Neuronal stem cell (in vitro differentiated cells): ENCODE measurements at regions not wholly inside any gene's neighbourhood (a gene's known extent, or its start where the extent isn't known, plus 50 kb on each side); places are given as distances from the start of the nearest gene placed in this dataset.

Source experiments
- DNase-seq: peaks from one replicate; pipeline ENCODE4 v3.0.0-alpha.2; 2013; ENCODE audit warnings: low spot score
- H2AFZ ChIP-seq: one replicate; pipeline ENCODE4 v1.6.1; 2013; ENCODE audit warnings: mild to moderate bottlenecking, low read length, inconsistent platforms
- H2AK5ac ChIP-seq: 2 replicates; pipeline ENCODE4 v1.6.1; 2013; ENCODE audit warnings: low read depth, mild to moderate bottlenecking, inconsistent platforms, low read length, moderate library complexity, mixed read lengths
- H2BK120ac ChIP-seq: 2 replicates; pipeline ENCODE4 v1.6.1; 2013; ENCODE audit warnings: low read depth, mild to moderate bottlenecking, inconsistent platforms, low read length, moderate library complexity, mixed read lengths
- H2BK12ac ChIP-seq: one replicate; pipeline ENCODE4 v1.6.1; 2013; ENCODE audit warnings: low read length, inconsistent platforms
- H2BK15ac ChIP-seq: 2 replicates; pipeline ENCODE4 v1.6.1; 2013; ENCODE audit warnings: mild to moderate bottlenecking, low read length, inconsistent platforms, mixed read lengths
- H2BK5ac ChIP-seq: one replicate; pipeline ENCODE4 v1.6.1; 2013; ENCODE audit warnings: inconsistent platforms, mild to moderate bottlenecking, low read length, moderate library complexity
- H3K14ac ChIP-seq: one replicate; pipeline ENCODE4 v1.6.1; 2013; ENCODE audit warnings: low read length, inconsistent platforms
- H3K18ac ChIP-seq: 2 replicates; pipeline ENCODE4 v1.6.1; 2013; ENCODE audit warnings: low read length, inconsistent platforms
- H3K23ac ChIP-seq: 2 replicates; pipeline ENCODE4 v1.6.1; 2013; ENCODE audit warnings: low read depth, mild to moderate bottlenecking, mixed read lengths, low read length, inconsistent platforms; ENCODE audit not compliant: poor library complexity
- H3K27ac ChIP-seq: replicated peaks from 3 replicates; pipeline ENCODE4 v1.5.1; 2013; ENCODE audit warnings: low read length, inconsistent platforms
- H3K27me3 ChIP-seq, 3 experiments: 2 replicates each; pipeline ENCODE4 v1.6.1; 2013; ENCODE audit warnings: low read length in 3 of 3, mild to moderate bottlenecking in 2 of 3, inconsistent platforms in 1 of 3, low read depth in 1 of 3, mixed read lengths in 1 of 3, moderate library complexity in 1 of 3; ENCODE audit not compliant: control insufficient read depth in 3 of 3, insufficient read depth in 3 of 3
- H3K36me3 ChIP-seq, 2 donors: replicated peaks in 1 of 2; 2 replicates each; pipeline ENCODE4 v1.6.1; 2013; ENCODE audit warnings: low read length in 2 of 2; ENCODE audit not compliant: control insufficient read depth in 2 of 2, insufficient read depth in 2 of 2
- H3K4ac ChIP-seq: 2 replicates; pipeline ENCODE4 v1.6.1; 2013; ENCODE audit warnings: inconsistent platforms, mild to moderate bottlenecking, low read length, moderate library complexity
- H3K4me1 ChIP-seq, 2 donors: 1 replicate in 1 of 2; 2 replicates in 1 of 2; pipeline ENCODE4 v1.6.1; 2013; ENCODE audit warnings: low read length in 2 of 2, low read depth in 1 of 2; ENCODE audit not compliant: control insufficient read depth in 2 of 2, insufficient read depth in 1 of 2
- H3K4me2 ChIP-seq: one replicate; pipeline ENCODE4 v1.6.1; 2013; ENCODE audit warnings: mild to moderate bottlenecking, low read length, inconsistent platforms; ENCODE audit not compliant: insufficient read depth, poor library complexity, severe bottlenecking
- H3K4me3 ChIP-seq, 2 donors: 2 replicates each; pipeline ENCODE4 v1.5.1; 2013; ENCODE audit warnings: low read length in 2 of 2, mild to moderate bottlenecking in 2 of 2, inconsistent platforms in 1 of 2, moderate library complexity in 1 of 2
- H3K79me1 ChIP-seq: one replicate; pipeline ENCODE4 v1.6.1; 2013; ENCODE audit warnings: low read depth, mild to moderate bottlenecking, inconsistent platforms, low read length, moderate library complexity
- H3K9ac ChIP-seq: one replicate; pipeline ENCODE4 v1.6.1; 2013; ENCODE audit warnings: mild to moderate bottlenecking, low read depth, low read length, inconsistent platforms; ENCODE audit not compliant: poor library complexity
- H3K9me3 ChIP-seq, 2 donors: replicated peaks in 1 of 2; 2 replicates each; pipeline versions ENCODE3 to v1.6.1; 2013; ENCODE audit warnings: low read length in 2 of 2, mild to moderate bottlenecking in 2 of 2, inconsistent platforms in 1 of 2, low read depth in 1 of 2, mixed read lengths in 1 of 2, moderate library complexity in 1 of 2; ENCODE audit not compliant: control insufficient read depth in 2 of 2, insufficient read depth in 1 of 2
- H4K8ac ChIP-seq: one replicate; pipeline ENCODE4 v1.6.1; 2013; ENCODE audit warnings: low read depth, mild to moderate bottlenecking, inconsistent platforms, low read length, moderate library complexity
- H4K91ac ChIP-seq: one replicate; pipeline ENCODE4 v1.6.1; 2013; ENCODE audit warnings: low read length, low read depth, mild to moderate bottlenecking, inconsistent platforms; ENCODE audit not compliant: poor library complexity
- WGBS, 2 donors: extraction: QIAGEN DNeasy Blood & Tissue Kit; methylation state at CpG; one replicate each; pipeline ENCODE4 v1.1.7; 2013; ENCODE audit warnings: missing lambda C conversion rate in 2 of 2, mixed read lengths in 1 of 2; ENCODE audit not compliant: insufficient read length in 2 of 2, insufficient replicate concordance in 1 of 2; ENCODE audit errors: extremely low coverage in 2 of 2; 5-methylcytosine and 5-hydroxymethylcytosine counted together

DNA sequence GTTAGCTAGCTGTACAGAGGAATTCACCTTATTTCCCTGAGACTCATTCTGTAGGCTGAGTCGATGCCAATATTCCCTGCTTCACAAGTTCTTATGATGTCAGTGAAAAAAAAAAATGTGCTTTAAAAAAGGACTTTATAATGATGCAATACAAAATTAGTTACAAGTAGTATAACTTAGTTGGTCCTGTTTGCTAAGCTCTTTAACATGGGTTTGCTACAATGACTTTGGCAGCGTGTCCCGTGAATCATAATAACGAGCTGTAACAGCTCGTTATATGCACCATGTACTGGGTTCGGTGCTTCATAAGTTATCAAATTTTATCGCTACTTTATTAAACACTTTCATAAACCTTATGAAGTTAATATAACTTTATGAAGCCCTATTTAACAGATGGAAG lies 349.7 kb downstream of the LMX1A start:
- H3K18ac ChIP-seq = no peak overlapping the region

DNA sequence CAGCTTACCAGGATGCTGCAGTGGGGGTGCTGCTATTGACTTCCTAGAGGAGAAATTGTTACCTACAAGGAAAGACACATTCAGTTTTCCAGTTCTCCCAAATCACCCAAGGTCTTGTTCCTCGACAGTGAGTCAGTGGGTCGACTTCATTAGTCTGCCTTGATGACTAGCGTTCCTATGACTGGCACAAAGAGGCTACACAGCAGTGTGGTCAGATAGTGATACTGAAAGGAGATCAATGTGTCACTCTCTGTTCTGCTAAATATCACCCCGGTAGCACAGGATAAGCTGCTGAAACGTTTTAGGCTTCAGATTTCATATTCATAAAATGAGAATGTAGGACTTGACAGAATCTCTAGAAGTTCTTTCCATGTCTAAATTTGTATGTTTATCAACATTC lies 357.4 kb downstream of the LMX1A start:
- WGBS, 2 donors = no CpG with 5 or more reads among the region's 5 CpGs

More for the DNA sequence above, 349.7 kb downstream of the LMX1A start:
- Histone ChIP-seq H4K91ac (no peak overlapping the region), H3K9me3 (no peaks in the 10 kb centered on the region), H3K27me3 (no peaks in the 10 kb centered on the region), H3K79me1 (no peaks in the 10 kb centered on the region), H2AFZ (no peak overlapping the region), H3K14ac (no peak overlapping the region), H3K36me3 (no peaks in the 10 kb centered on the region), H3K4me1 (no peaks in the 10 kb centered on the region), H3K4me3 (no peak overlapping the region), H2BK5ac (no peak overlapping the region), H2BK12ac (no peak overlapping the region), H3K9ac (no peak overlapping the region), H2BK120ac (no peak overlapping the region), H2BK15ac (no peak overlapping the region), H3K4ac (no peak overlapping the region), H3K4me2 (no peak overlapping the region), H2AK5ac (no peak overlapping the region), H3K23ac (no peak overlapping the region), H4K8ac (no peak overlapping the region), H3K27ac (no peak overlapping the region)
- no peak for DNase-seq
- no CpG with 5 or more reads among the region's 7 CpGs for WGBS, 2 donors

DNA sequence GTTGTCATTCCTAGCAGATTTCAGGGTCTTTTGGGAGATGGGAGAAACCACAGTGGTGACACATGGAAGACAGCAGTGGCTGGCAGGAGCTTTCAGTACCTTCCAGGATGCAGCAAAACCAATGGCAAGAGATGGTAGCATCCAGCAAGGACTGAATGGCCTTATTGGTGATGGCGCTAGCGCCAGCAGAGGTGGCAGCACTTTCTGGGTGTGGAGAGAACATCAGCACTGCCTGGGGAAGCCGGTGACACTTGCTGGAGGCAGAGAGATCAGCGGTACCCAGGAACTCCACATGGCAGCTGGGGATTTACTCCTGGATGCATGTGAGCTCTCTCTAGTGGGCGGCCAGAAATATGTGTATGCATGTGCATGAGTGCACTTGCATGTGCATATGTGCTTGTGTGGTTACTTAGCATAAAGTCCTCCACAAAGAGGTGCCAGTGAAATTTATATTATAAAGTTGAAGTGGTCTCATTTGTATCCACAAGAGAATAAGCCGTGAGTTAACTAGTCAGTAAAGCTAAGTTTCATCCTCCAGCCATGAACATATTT lies 364.7 kb downstream of the LMX1A start:
- Histone ChIP-seq H3K4me2 (no peak overlapping the region), H3K14ac (no peak overlapping the region), H2BK15ac (no peak overlapping the region), H3K4me1 (no peaks in the 10 kb centered on the region), H3K9ac (no peak overlapping the region), H3K4me3 (no peak overlapping the region), H4K91ac (no peak overlapping the region), H3K9me3 (no peaks in the 10 kb centered on the region), H2BK5ac (no peak overlapping the region), H2AK5ac (no peak overlapping the region), H2BK12ac (no peak overlapping the region), H2AFZ (no peak overlapping the region), H3K27ac (no peak overlapping the region), H3K4ac (no peak overlapping the region), H3K79me1 (no peaks in the 10 kb centered on the region), H3K36me3 (no peaks in the 10 kb centered on the region), H3K23ac (no peak overlapping the region), H2BK120ac (no peak overlapping the region), H3K27me3 (no peaks in the 10 kb centered on the region), H3K18ac (no peak overlapping the region), H4K8ac (no peak overlapping the region)
- no peak for DNase-seq
- WGBS, 2 donors = no CpG with 5 or more reads among the region's 6 CpGs

More for the DNA sequence above, 357.4 kb downstream of the LMX1A start:
- Histone ChIP-seq H3K9me3 (no peaks in the 10 kb centered on the region), H3K23ac (no peak overlapping the region), H3K79me1 (no peaks in the 10 kb centered on the region), H2AK5ac (no peak overlapping the region), H2BK5ac (no peak overlapping the region), H3K4me2 (no peak overlapping the region), H3K4me3 (no peak overlapping the region), H2BK12ac (no peak overlapping the region), H3K27ac (no peak overlapping the region), H3K4me1 (no peaks in the 10 kb centered on the region), H4K91ac (no peak overlapping the region), H3K9ac (no peak overlapping the region), H3K18ac (no peak overlapping the region), H3K4ac (no peak overlapping the region), H2AFZ (no peak overlapping the region), H2BK120ac (no peak overlapping the region), H3K27me3 (no peaks in the 10 kb centered on the region), H2BK15ac (no peak overlapping the region), H3K14ac (no peak overlapping the region), H4K8ac (no peak overlapping the region), H3K36me3 (no peaks in the 10 kb centered on the region)
- no peak for DNase-seq

DNA sequence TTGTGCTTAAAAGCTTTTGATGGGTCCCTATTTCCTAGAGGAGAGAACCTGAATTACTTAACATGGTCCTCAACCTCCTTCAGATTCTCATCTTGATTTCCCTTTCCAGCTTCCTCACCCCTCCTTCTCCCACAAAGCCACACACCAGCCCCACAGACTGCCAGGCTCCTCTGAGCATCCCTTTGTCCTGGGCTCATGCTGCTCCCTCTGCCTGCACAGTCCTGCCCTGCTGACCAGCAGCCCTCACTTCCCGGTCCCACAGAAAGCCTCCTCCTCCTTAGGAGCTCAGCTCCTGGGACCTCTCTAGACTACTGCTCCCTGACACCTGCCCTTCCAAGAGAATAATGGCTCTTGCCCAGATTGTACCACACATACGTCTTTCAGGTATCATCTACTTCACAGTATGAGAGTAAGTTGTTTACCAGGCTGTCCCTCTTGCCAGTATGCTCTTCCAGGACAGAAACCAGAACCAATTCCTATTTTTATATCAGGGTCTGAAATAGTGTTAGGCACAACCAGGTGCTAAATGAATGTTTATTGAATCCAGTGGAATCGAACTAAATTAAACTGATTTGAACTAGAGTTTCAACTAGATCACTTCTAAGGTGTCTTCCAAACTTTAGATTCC lies 373.4 kb downstream of the LMX1A start:
- Histone ChIP-seq H2BK5ac (no peak overlapping the region), H3K79me1 (no peaks in the 10 kb centered on the region), H3K4ac (no peak overlapping the region), H3K27me3 (no peaks in the 10 kb centered on the region), H2BK12ac (no peak overlapping the region), H3K4me1 (peaks cover 0 to 8% of the 10 kb centered on the region in 2 donors), H2BK15ac (no peak overlapping the region), H2AK5ac (no peak overlapping the region), H2BK120ac (no peak overlapping the region), H4K8ac (no peak overlapping the region), H4K91ac (no peak overlapping the region), H3K14ac (no peak overlapping the region), H3K4me3 (no peak overlapping the region), H3K36me3 (no peaks in the 10 kb centered on the region), H3K9me3 (no peaks in the 10 kb centered on the region), H3K18ac (no peak overlapping the region), H2AFZ (no peak overlapping the region), H3K4me2 (no peak overlapping the region), H3K9ac (no peak overlapping the region), H3K27ac (no peak overlapping the region), H3K23ac (no peak overlapping the region)
- no CpG with 5 or more reads among the region's 3 CpGs for WGBS, 2 donors
- DNase-seq = no peak
